K562 (cell line): ENCODE measurements at regions not wholly inside any gene's neighbourhood (a gene's known extent, or its start where the extent isn't known, plus 50 kb on each side); places are given as distances from the start of the nearest gene placed in this dataset.

Experiments used
- ATF3 ChIP-seq, 2 experiments: fragments of 450-650 bp in 1 of 2; sonication (generic) in 1 of 2; formaldehyde crosslinking in 1 of 2; IDR thresholded peaks in 1 of 2; conservative IDR thresholded peaks in 1 of 2; 2 replicates each; pipeline versions ENCODE4 v1.6.1 to v1.8.1; 2016 to 2023; ENCODE audit warnings: mild to moderate bottlenecking in 2 of 2, moderate library complexity in 2 of 2, inconsistent platforms in 1 of 2, missing genetic modification reagents in 1 of 2
- ELF2 ChIP-seq: fragments of 250-450 bp; sonication (Bioruptor Pico); IDR thresholded peaks from 2 replicates; pipeline ENCODE4 v1.5.0; 2021; ENCODE audit warnings: mild to moderate bottlenecking
- GABPB2 ChIP-seq: fragments of 250-450 bp; sonication (Bioruptor Pico); conservative IDR thresholded peaks from 2 replicates; pipeline ENCODE4 v1.5.1; 2021; ENCODE audit warnings: mild to moderate bottlenecking
- JUND ChIP-seq, 2 experiments: IDR thresholded peaks; 2 replicates in 1 of 2; 3 replicates in 1 of 2; pipeline ENCODE4 v1.6.1; 2011; ENCODE audit warnings: borderline replicate concordance in 2 of 2, low read depth in 2 of 2, low read length in 2 of 2, improper control_type of control experiment in 1 of 2, missing biosample characterization in 1 of 2, missing genetic modification characterization in 1 of 2, missing genetic modification reagents in 1 of 2
- MTA3 ChIP-seq: fragments of 450-650 bp; formaldehyde crosslinking; IDR thresholded peaks from 2 replicates; pipeline ENCODE4 v1.6.1; 2017; ENCODE audit warnings: mild to moderate bottlenecking, borderline replicate concordance
- NELFE ChIP-seq: IDR thresholded peaks from 2 replicates; pipeline ENCODE4 v1.6.1; 2011; ENCODE audit warnings: mild to moderate bottlenecking; ENCODE audit not compliant: insufficient read depth, insufficient read length
- NFE2L1 ChIP-seq: fragments of 450-650 bp; IDR thresholded peaks from 2 replicates; pipeline ENCODE4 v1.6.1; 2016; ENCODE audit warnings: missing genetic modification characterization, low read depth, mild to moderate bottlenecking, missing compliant biosample characterization, moderate library complexity, borderline replicate concordance
- PATZ1 ChIP-seq: fragments of 250-450 bp; sonication (Bioruptor Pico); IDR thresholded peaks from 2 replicates; pipeline ENCODE4 v1.5.0; 2020; ENCODE audit warnings: mild to moderate bottlenecking, borderline replicate concordance
- RBBP5 ChIP-seq: fragments of 200-600 bp; sonication (generic); IDR thresholded peaks from 2 replicates; pipeline ENCODE4 v1.6.1; 2012; ENCODE audit warnings: borderline replicate concordance, mild to moderate bottlenecking, low read length, control low read depth, inconsistent platforms; ENCODE audit not compliant: insufficient read depth, poor library complexity, severe bottlenecking
- RFX7 ChIP-seq: fragments of 250-450 bp; sonication (Bioruptor Pico); IDR thresholded peaks from 2 replicates; pipeline ENCODE4 v1.5.1; 2021; ENCODE audit warnings: mild to moderate bottlenecking
- TFAM ChIP-seq: fragments of 250-450 bp; sonication (Bioruptor Pico); conservative IDR thresholded peaks from 2 replicates; pipeline ENCODE4 v1.5.0; 2021; ENCODE audit warnings: mild to moderate bottlenecking, moderate library complexity
- U2AF2 ChIP-seq: fragments of 200-400 bp; formaldehyde crosslinking; optimal IDR thresholded peaks from 2 replicates; pipeline ENCODE3; 2017; ENCODE audit warnings: low read depth, mild to moderate bottlenecking, low read length
- ZNF354B ChIP-seq: fragments of 250-450 bp; sonication (Bioruptor Pico); IDR thresholded peaks from 2 replicates; pipeline ENCODE4 v1.4.0; 2020
- ZNF408 ChIP-seq: fragments of 250-450 bp; sonication (Bioruptor Pico); IDR thresholded peaks from 2 replicates; pipeline ENCODE4 v1.4.0; 2020; ENCODE audit warnings: low read depth, mild to moderate bottlenecking, moderate library complexity

- TF ChIP-seq PATZ1 (CRISPR knock-in tag) (no peak), JUND (IDR thresholded peaks at IDR 0.05; ENCODE audit: borderline replicate concordance, low read depth, low read length) (no peak), JUND (tag; IDR thresholded peaks at IDR 0.05; ENCODE audit: borderline replicate concordance, low read depth, low read length) (no peak), ATF3 (IDR thresholded peaks at IDR 0.05) (no peak), ATF3 (CRISPR knock-in tag; conservative IDR thresholded peaks at IDR 0.05) (no peak), RBBP5 (no peak), ZNF408 (CRISPR knock-in tag) (no peak), ELF2 (no peak), TFAM (CRISPR knock-in tag) (no peak), ZNF354B (CRISPR knock-in tag) (no peak), GABPB2 (CRISPR knock-in tag) (no peak), NFE2L1 (tag) (no peak), RFX7 (no peak), U2AF2 (no peak), MTA3 (no peak), NELFE (no peak)
These were observed 168.9 kb downstream of the TEX29 start (continued) for GRCh38 chr13:111489301-111489700.
